NCI-H748 (cell line): ENCODE measurements at regions not wholly inside any gene's neighbourhood (a gene's known extent, or its start where the extent isn't known, plus 50 kb on each side); places are given as distances from the start of the nearest gene placed in this dataset.
"Not testable (repeated sequence)": the region's sequence is repeated elsewhere in the genome, so short reads cannot be mapped to it uniquely, and the experiment has no call there.

ENCODE experiments used
- DNase-seq: peaks from one replicate; lab custom pipeline; 2025; ENCODE audit not compliant: unreplicated experiment; lab: John Stamatoyannopoulos, UW

DNA sequence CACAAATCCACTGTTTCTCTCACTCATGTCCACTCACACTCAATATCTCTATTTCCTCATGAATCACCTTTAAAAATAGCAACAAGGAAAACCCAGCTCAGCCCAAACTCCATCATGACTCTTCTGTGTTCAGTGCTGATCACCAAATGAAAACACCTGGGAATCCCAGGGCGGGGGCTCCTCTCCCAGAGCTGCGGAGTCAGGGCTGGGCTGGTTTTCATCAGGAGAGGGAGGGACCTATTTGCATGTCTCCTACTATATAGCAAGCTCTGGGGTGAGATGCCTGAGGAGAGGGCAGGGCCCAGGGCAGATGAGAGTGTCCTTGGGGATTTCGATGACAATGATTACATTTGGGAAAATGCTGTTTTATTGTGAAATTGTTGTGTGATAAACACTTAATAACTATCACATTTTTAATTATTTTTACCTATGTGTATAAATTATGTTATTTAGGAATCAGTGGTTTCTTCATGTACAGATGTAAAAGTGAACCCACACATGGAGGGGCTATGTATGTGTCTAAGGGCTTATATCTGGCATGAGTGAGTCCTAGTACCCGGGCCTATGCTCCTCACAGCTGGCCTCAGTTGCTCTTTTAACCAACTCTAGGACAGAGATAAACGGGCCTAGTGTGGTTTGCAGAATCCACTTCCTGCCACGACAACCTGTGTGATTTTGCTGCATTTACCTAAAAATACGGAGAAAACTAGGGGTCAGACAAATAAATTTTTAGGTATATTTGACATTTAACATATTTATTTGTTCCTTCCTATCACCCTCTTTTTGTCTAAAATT lies 1131.9 kb downstream of the TMEM121 start:
- not testable (repeated sequence) for DNase-seq

DNA sequence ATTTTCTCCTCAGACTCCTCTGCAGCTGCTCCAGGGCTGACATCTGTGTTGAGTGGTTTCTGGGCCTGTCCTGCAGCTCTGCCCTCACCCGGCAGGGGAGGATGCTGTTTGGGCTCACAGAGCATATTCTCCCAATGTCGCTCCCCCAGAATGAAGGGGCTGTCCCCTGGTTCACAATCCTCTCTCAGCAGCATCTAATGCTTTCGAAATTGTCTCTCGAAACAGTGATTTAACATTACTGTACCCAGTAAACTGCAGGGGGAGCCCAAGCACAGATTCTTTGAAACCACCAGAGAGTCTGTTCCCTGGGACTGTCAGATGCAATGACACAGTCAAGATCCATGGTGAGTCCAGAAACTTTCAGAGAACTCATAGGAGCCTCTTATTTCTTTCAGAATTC lies 1135.2 kb downstream of the TMEM121 start:
- DNase-seq: peak; percentile 56

DNA sequence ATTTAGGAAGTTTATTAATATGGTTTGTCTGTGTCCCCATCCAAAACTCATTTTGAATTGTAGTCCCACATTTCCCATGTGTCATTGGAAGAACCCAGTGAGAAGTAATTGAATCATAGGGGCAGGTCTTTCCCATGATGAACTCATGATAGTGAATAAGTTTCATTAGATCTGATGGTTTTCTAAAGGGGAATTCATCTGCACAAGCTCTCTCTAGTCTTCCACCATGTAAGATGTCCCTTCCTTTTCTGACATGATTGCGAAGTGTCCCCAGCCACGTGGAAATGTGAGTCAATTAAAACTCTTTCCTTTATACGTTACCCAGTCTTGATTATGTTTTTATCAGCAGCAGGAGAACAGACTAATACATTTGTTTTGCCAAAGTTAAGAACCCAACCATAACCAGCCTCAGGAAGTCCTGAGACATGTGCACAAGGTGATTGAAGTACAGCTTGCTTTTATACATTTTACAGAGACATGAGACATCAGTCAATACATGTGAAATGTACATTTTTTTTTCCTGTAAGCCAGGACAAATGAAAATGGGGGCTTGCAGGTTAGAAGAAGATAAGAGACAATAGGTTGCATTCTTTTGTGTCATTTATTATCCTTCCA lies 1136.7 kb downstream of the TMEM121 start:
- no peak for DNase-seq

DNA sequence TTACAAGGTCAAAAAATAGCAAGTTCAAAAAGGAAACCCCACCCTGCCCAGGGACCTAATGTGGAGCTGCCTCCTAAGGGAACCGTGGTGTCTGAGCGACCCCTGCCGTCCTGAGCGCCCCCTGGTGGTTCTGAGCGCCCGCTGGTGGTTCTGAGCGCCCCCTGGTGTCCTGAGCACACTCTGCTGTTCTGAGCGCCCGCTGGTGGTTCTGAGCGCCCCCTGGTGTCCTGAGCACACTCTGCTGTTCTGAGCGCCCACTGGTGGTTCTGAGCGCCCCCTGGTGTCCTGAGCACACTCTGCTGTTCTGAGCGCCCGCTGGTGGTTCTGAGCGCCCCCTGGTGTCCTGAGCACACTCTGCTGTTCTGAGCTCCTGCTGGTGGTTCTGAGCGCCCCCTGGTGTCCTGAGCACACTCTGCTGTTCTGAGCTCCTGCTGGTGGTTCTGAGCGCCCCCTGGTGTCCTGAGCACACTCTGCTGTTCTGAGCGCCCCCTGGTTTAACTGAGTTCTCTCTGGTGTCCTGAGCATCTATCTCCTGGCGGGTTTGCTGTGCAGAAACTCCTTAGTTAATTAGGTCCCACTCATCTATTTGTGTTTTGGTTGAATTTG lies 1137.5 kb downstream of the TMEM121 start:
- not testable (repeated sequence) for DNase-seq

DNA sequence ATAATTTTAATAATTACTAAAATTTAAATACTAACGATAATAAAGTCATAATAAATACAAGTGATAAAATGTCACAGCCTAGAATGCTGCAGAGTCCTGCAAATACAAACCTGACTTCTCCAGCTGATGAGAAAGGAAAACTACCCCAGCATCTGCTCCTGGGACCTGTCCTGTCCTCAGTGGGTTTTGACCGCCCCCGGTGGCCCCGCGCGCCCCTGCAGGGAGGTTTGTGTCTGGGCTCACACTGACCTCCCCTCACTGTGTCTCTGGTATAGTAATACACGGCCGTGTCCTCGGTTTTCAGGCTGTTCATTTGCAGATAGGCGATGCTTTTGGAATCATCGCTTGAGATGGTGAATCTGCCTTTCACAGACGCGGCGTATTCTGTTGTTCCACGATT lies 1139.4 kb downstream of the TMEM121 start:
- DNase-seq: no peak

DNA sequence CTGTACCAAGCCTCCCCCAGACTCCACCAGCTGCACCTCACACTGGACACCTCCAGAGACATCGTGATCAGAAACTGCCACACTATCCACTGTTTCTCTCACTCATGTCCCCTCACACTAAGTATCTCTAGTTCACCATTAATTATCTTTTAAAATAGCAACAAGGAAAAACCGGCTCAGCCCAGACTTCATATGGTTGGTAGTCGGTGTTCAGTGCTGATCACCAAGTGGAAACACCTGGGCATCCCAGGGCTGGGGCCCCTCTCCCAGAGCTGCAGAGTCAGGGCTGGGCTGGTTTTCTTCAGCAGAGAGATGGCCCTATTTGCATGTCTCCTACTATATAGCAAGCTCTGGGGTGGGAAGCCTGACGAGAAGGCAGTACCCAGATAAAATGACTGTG lies 1140.0 kb downstream of the TMEM121 start:
- no peak for DNase-seq

DNA sequence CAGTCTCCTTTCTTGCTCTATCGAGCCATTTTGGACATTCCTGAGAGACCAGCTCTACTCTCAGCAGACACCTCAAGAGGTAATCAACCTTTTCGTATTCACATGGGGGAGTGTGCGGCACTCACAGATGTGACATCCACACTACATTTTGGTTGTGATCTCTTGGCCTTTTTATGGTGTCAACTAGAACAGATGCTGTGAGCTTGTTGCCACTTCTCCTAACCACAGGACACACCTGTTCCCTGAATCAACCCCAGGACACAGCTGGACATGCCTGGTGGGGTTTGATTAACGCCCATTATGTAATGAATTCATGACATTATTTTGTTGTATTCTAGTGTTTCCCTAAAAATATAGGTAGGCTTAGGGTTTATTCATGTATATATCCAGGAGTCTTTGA lies 1143.6 kb downstream of the TMEM121 start:
- DNase-seq: no peak

DNA sequence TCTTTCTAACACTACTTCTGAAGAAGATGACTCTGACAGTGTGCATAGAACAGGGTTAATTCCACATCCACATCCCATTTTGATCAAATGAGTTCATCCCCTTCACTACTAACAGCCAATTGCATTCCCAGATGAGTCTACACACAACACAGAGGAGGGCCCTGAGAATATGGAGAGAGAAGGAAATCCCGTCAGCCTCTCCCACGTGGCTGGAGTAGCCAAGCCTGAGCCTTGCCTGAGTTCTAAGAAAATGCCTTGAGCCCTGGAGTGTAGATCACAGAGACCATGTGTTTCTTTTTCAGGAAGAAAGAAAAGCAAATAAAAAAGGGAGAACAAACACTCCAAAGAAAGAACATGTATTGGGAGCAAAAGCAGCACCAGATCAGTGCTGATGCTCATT lies 1147.7 kb downstream of the TMEM121 start:
- DNase-seq: not testable (repeated sequence)

DNA sequence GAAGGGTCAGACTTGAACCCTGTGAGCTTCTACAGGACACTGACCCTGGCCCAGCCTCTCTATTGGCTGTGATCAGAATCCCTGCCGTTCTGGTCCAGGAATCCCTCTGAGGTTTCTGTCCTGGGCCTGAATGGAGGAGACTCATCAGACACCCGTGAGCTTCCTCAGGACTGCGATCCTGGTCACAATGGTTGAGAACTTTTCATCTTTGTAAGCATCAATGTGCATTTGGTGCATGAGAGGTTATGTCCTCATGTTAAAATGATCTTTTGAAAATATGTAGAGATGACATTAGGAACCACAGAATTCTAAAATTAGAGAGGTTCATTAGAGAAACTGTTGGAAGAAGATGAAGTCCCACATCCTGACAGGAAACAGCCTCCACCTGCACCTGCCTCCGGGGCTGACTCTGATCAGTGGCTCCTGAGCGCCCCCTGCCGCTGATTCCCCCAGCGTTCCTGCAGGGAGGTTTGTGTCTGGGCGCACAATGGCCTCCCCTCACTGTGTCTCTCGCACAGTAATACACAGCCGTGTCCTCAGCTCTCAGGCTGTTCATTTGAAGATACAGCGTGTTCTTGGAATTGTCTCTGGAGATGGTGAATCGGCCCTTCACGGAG lies 1148.2 kb downstream of the TMEM121 start:
- DNase-seq: not testable (repeated sequence)

DNA sequence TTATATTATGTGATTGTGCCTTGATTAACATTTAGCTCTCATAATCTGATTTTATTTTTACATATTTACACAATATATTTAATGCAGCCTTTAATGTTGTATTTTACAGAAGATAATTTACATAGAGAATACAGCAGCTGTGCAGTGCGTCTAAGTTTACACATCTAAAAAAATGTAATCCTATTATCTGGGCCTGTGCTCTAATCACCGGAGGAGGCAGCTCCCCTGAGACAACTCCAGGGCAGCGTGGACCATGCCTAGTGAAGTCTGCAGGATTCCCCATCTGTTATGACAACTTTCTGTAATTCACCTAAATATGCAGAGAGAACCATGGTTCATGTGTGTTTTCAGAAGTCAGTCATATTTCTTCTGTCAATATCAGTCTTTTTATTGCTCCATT lies 1149.3 kb downstream of the TMEM121 start:
- not testable (repeated sequence) for DNase-seq

DNA sequence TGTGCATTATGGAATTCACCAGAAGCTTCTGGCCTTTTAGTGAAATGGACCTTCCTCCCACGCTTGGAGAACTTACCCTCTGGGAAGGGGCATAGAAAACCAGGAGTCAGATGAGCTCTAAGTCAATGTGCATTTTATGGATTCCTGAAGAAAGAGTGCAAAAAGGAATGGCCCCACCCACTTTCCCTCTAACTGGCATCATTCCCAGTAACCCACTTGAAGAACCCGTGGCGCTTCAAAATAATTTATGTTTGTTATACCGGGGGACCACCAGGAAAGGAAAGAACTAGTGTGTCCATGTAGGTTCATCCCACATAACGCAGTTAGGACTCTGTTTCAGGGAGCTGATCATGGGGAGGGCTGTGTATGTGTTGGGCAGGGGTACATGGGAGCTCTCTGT lies 1153.4 kb downstream of the TMEM121 start:
- no peak for DNase-seq

DNA sequence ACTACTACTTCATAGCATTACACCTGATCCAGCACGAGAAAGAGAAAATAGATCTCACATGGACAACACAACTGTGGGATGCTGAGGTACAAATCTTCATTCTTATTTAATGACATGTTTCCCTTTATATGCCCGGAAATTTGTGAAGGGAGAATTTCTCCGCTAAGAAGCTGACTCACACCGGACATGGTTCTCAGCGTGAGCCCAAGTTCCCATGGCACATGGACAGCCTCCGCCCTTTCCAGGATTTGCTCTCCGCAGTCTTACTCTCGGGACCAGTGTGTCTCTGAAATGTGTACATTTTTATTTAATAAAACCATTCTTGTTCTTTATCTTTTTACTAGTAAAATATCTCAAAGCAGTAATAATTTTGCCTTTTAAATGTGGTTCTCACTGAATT lies 1154.8 kb downstream of the TMEM121 start:
- DNase-seq: no peak

DNA sequence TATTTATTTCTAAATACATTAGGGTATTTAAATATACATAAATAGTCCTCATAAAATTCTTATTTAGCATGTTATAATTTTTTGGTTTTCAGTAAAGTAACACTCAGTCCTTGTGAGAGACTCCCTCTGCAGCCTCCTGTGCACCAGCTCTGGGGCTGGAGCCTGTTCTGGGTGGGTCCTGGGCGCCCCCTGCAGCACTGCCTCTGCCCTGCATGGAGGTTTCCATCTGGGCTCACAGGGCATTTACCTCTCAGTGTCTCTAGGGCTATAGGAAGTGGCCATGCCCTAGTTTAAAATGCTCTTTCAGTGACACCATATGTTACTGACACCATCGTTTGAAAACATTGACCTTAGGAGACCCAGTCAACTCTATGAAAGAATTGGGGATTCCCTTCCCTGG lies 1155.2 kb downstream of the TMEM121 start:
- no peak for DNase-seq

DNA sequence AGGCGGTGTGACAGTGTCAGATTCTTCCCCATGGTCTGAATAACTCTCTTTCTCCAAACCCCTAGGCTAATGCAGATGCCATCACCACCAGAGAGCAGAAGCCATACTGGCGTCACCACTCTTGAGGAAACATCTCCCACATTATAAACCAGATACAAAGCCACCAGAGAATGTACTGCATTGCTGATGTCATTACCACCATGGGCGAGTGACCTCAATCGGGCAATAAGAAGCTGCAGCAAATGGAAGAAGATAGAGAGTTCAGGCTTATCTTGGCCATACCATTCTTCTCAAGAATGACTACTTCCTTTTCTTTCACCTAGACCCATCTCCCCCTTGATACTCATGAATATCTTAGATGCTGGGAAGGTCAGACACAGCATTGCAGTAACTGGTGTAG lies 1157.2 kb downstream of the TMEM121 start:
- no peak for DNase-seq

DNA sequence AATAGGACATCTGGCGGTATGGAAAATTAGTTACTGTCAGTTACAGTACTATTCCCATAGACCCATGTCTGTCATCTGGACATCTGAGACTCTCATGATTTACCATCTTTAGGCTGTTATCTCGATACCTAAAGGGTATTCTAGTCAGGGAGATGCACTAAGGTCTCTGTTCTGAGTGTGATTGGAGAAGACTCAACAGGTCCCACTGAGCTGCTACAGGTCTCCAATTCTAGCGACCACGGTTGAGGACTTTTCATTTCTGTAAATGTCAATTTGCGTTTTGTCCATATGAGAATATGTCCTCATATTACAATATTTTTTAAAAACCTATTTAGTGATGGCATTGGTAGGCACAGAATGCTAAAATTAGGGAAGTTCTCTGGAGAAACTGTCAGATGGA lies 1160.2 kb downstream of the TMEM121 start:
- DNase-seq: no peak

DNA sequence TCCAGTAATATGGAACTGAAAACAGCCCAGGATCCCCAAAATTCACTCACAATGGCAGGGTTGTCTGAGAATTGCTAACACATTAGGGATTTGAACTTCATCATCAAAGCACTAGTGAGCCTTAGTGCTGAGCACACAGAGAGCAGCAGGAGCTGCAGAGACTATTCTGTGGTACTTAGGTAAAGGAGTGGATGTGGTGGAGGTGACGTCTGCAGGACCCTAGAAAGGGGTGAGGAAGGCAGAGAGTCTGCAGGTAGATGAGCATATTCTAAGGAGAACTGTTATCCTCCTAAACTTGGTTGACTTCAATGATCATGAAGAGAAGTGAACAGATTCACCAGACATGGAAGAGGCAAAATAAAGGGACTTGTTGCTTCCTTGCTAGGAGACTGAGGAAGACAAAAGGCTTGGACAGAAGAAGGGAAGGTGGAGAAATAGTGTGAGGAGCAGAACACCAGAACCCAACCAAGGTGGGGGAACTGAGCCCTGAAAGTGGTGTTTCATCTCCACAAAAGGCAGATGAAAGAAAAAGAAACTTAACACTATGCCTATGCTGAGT lies 1164.0 kb downstream of the TMEM121 start:
- no peak for DNase-seq

DNA sequence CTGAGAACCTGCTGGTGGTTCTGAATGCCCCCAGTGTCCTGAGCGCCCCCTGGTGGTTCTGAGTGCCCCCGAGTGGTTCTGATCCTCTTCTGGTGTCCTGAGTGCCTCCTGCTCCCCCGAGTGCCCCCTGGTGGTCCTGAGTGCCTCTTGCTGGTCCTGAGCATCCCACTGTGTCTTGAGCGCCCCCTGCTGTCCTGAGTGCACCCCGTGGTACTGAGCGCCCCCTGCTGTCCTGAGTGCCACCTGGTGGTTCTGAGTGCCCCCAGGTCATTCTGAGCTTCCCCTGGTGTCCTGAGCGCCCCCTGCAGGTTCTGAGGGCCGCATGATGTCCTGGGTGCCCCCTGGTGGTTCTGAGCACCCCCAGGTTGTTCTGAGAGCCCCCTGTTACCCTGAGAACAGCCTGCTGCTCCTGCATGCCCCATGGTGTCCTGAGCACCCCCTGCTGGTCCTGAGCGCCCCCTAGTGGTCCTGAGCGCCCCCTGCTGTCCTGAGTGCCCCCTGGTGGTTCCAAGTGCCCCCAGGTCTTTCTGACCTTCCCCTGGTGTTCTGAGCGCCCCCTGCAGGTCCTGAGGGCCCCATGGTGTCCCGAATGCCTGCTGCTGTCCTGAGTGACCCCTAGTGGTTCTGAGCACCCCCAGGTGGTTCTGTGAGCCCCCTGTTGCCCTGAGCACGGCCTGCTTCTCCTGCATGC lies 1165.4 kb downstream of the TMEM121 start:
- no peak for DNase-seq

DNA sequence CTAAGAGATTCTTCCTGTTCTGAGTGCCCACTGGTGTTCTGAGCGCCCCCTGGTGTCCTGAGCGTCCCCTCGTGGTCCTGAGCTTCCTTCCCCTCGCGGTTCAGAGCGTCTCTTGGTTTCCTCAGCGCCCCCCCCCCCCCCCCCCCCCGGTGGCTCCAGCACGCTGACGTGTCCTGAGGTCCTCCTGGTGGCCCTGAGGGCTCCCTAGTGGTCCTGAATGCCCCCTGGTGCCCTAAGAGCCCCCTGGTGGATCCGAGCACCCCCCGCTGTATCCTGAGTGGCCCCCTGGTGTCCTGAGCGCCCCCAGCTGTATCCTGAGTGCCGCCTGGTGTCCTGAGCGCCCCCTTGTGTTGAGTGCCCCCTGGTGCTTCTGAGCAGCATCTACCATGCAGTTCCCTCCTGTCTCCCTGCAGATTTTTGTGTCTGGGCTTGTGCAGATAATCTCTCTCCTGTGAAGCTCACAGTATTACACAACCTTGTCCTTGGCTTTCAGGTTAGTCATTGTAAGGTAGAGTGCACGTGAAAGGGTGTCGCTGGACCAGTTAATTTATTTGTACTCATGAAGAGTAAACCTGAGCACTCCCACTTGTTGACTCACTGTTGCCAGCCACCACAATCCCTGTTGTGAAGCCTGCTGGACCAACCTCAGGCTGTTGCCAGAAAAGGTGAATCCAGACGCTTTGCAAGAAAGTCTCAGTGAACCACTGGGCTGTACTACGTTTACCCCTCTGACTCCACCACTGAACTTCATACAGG lies 1168.4 kb downstream of the TMEM121 start:
- DNase-seq: peak; percentile 54

DNA sequence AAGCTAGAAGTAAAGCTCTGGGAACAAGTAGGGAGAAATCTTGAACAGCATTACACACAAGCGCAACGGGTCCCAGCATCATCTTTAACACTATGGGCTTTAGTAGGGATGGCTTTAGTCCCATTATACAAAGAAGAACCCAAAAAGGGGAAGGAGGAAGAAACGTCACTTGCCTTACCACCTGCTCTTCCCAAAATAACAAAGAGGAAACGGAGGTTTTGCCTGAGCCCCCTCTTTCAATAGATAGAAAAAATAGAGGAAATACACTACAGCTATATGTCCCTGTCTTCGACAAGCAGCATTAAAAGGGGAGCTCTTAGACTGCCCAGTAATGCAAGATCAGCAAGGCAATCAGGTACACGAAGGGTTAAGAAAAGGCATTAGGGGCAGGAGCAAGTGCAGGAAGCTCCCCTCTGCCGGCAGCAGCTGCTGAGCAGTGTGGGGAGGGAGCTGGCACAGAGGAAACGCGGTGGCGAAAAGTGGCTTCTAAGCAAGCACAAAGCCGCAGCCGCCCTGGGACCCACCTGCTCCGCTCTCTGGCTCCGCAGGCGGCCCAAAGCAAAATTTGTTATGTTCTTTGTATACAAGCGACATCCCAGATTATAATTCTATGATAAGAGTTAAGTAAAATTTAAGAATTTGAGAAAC lies 1172.4 kb downstream of the TMEM121 start:
- DNase-seq: not testable (repeated sequence)

DNA sequence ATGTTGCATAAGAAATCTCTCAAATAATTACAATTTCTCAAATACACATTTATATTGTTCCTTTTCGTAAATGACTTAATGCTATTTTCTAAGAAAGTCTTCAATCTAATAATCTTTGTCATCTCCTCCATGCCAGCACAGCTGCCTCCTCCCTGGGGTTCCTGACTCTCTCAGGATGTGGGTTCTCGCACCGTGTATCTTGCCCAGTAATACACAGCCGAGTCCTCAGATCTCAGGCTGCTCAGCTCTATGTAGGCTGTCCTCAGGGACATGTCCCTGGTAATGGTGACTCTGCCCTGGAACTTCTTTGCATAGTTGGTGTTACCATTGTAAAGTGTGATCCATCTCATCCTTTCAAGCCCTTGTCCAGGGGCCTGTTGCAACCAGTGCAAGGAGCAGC lies 1177.3 kb downstream of the TMEM121 start:
- not testable (repeated sequence) for DNase-seq
